ENCODE measurements at regions not wholly inside any gene's neighbourhood (a gene's known extent, or its start where the extent isn't known, plus 50 kb on each side); places are given as distances from the start of the nearest gene placed in this dataset.

DNA sequence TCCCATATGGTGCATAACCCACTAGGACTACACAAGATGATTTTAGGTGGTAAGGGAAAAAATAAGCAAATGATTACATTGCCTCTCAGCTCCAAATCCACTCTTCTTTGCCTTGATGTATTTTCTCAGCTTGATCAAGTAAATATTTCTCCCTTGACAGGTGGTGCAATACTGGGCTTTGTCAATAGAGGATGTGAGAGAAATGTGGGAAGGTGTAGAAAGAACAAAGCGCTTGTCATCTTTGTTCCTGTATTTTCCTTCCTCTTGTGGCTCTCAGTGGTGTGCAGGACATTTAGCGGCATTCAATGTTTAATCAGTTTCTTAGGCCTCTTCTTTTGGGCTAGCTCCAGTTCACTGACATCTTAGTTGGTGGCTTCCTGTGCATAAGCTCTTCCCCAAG is 1165.8 kb upstream of the GOT2 start (continued):
- TF ChIP-seq SMAD5 (IDR thresholded peaks at IDR 0.05; ENCODE audit: low read depth): no peak
- no peak for TF ChIP-seq BMI1 (IDR thresholded peaks at IDR 0.05; ENCODE audit: borderline replicate concordance)
- TF ChIP-seq, protein P1, sequence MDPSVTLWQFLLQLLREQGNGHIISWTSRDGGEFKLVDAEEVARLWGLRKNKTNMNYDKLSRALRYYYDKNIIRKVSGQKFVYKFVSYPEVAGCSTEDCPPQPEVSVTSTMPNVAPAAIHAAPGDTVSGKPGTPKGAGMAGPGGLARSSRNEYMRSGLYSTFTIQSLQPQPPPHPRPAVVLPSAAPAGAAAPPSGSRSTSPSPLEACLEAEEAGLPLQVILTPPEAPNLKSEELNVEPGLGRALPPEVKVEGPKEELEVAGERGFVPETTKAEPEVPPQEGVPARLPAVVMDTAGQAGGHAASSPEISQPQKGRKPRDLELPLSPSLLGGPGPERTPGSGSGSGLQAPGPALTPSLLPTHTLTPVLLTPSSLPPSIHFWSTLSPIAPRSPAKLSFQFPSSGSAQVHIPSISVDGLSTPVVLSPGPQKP (IDR thresholded peaks at IDR 0.05; ENCODE audit: low read depth, low read length): no peak
- TF ChIP-seq POLR2AphosphoS5 (IDR thresholded peaks at IDR 0.05; ENCODE audit: low read length): no peak
- no peak for TF ChIP-seq NR2F1 (conservative IDR thresholded peaks at IDR 0.05)

DNA sequence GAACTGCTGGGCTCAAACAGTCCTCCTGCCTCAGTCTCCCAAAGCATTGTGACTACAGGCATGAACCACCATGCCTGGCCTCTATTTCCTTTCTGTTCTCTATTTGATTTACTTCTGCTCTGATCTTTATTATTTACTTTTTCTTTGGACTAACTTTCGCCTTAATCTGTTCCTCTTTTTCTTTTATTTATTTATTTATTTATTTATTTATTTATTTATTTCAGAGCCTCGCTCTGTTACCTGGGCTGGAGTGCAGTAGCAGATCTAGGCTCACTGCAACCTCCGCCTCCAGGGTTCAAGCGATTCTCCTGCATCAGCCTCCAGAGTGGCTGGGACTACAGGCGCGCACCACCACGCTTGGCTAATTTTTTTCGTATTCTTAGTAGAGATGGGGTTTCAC is 1158.3 kb upstream of the GOT2 start:
- H3K79me2 ChIP-seq (ENCODE audit: control insufficient read depth, insufficient read depth, low read length): no peaks in the 10 kb centered on the region
- no peaks in the 10 kb centered on the region for H4K20me1 ChIP-seq (ENCODE audit: control insufficient read depth, insufficient read depth)
- H3K4me1 ChIP-seq (ENCODE audit: control insufficient read depth, insufficient read depth, low read length): no peaks in the 10 kb centered on the region
- H3K27me3 ChIP-seq (replicated peaks in 1 of 2; ENCODE audit: control insufficient read depth in 2 of 2, insufficient read depth in 2 of 2, low read length in 1 of 2): no peaks in the 10 kb centered on the region
- ChIA-PET RAD21 (ENCODE audit: unreplicated experiment) (no interaction called here), CTCF (no interaction called here), SMC1A (ENCODE audit: uncharacterized antibody, unreplicated experiment) (no interaction called here), POLR2A (no interaction called here)
- ATAC-seq: no peak
- no peak overlapping the region for H3K27ac ChIP-seq (ENCODE audit: control insufficient read depth, insufficient read depth)
- H3K9me3 ChIP-seq (replicated peaks; ENCODE audit: control insufficient read depth, insufficient read depth, low read length): no peaks in the 10 kb centered on the region
- H3K36me3 ChIP-seq (ENCODE audit: control insufficient read depth in 2 of 2, insufficient read depth in 2 of 2, low read length in 1 of 2): no peaks in the 10 kb centered on the region
- H3K4me3 ChIP-seq: no peak overlapping the region
- no peak overlapping the region for H3K9ac ChIP-seq (ENCODE audit: control insufficient read depth, insufficient read depth, low read length)
- DNase-seq (ENCODE audit: low read depth, low spot score): no peak
- no peak overlapping the region for H3K4me2 ChIP-seq (ENCODE audit: control insufficient read depth, insufficient read depth)
- no peak overlapping the region for H2AFZ ChIP-seq (ENCODE audit: control insufficient read depth, low read depth, low read length)
- in situ Hi-C loops (cut with MboI) (no loop called here), intact Hi-C loops (cut with micrococcal nuclease; ENCODE audit: unreplicated experiment) (no loop called here)
- 76% methylated on average over 8 of the region's 8 CpGs for WGBS (ENCODE audit: insufficient coverage, insufficient replicate concordance, low lambda C conversion rate, missing lambda C conversion rate)
- no TSS peak for BruUV-seq (replicated peaks)
- no peak for FAIRE-seq
- no peak for TF ChIP-seq POLR2AphosphoS5 (IDR thresholded peaks at IDR 0.05; ENCODE audit: low read length)
- TF ChIP-seq, protein P2, sequence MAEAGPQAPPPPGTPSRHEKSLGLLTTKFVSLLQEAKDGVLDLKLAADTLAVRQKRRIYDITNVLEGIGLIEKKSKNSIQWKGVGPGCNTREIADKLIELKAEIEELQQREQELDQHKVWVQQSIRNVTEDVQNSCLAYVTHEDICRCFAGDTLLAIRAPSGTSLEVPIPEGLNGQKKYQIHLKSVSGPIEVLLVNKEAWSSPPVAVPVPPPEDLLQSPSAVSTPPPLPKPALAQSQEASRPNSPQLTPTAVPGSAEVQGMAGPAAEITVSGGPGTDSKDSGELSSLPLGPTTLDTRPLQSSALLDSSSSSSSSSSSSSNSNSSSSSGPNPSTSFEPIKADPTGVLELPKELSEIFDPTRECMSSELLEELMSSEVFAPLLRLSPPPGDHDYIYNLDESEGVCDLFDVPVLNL (IDR thresholded peaks at IDR 0.05; ENCODE audit: low read depth, low read length): no peak
- no peak for TF ChIP-seq HDAC6 (IDR thresholded peaks at IDR 0.05; ENCODE audit: unreplicated experiment)
- TF ChIP-seq, protein P3, sequence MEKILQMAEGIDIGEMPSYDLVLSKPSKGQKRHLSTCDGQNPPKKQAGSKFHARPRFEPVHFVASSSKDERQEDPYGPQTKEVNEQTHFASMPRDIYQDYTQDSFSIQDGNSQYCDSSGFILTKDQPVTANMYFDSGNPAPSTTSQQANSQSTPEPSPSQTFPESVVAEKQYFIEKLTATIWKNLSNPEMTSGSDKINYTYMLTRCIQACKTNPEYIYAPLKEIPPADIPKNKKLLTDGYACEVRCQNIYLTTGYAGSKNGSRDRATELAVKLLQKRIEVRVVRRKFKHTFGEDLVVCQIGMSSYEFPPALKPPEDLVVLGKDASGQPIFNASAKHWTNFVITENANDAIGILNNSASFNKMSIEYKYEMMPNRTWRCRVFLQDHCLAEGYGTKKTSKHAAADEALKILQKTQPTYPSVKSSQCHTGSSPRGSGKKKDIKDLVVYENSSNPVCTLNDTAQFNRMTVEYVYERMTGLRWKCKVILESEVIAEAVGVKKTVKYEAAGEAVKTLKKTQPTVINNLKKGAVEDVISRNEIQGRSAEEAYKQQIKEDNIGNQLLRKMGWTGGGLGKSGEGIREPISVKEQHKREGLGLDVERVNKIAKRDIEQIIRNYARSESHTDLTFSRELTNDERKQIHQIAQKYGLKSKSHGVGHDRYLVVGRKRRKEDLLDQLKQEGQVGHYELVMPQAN (conservative IDR thresholded peaks at IDR 0.05): no peak
- TF ChIP-seq NR2F1 (conservative IDR thresholded peaks at IDR 0.05): no peak
- no peak for TF ChIP-seq BRCA1 (IDR thresholded peaks at IDR 0.05; ENCODE audit: low read depth, low read length)
- TF ChIP-seq, protein P4, sequence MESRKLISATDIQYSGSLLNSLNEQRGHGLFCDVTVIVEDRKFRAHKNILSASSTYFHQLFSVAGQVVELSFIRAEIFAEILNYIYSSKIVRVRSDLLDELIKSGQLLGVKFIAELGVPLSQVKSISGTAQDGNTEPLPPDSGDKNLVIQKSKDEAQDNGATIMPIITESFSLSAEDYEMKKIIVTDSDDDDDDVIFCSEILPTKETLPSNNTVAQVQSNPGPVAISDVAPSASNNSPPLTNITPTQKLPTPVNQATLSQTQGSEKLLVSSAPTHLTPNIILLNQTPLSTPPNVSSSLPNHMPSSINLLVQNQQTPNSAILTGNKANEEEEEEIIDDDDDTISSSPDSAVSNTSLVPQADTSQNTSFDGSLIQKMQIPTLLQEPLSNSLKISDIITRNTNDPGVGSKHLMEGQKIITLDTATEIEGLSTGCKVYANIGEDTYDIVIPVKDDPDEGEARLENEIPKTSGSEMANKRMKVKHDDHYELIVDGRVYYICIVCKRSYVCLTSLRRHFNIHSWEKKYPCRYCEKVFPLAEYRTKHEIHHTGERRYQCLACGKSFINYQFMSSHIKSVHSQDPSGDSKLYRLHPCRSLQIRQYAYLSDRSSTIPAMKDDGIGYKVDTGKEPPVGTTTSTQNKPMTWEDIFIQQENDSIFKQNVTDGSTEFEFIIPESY (IDR thresholded peaks at IDR 0.05): no peak
- TF ChIP-seq, protein P5, sequence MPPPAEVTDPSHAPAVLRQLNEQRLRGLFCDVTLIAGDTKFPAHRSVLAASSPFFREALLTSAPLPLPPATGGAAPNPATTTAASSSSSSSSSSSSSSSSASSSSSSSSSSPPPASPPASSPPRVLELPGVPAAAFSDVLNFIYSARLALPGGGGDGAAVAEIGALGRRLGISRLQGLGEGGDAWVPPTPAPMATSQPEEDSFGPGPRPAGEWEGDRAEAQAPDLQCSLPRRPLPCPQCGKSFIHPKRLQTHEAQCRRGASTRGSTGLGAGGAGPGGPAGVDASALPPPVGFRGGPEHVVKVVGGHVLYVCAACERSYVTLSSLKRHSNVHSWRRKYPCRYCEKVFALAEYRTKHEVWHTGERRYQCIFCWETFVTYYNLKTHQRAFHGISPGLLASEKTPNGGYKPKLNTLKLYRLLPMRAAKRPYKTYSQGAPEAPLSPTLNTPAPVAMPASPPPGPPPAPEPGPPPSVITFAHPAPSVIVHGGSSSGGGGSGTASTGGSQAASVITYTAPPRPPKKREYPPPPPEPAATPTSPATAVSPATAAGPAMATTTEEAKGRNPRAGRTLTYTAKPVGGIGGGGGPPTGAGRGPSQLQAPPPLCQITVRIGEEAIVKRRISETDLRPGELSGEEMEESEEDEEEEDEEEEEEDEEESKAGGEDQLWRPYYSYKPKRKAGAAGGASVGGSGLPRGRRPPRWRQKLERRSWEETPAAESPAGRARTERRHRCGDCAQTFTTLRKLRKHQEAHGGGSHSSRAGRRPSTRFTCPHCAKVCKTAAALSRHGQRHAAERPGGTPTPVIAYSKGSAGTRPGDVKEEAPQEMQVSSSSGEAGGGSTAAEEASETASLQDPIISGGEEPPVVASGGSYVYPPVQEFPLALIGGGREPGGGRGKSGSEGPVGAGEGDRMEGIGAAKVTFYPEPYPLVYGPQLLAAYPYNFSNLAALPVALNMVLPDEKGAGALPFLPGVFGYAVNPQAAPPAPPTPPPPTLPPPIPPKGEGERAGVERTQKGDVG (CRISPR knock-in tag; IDR thresholded peaks at IDR 0.05): no peak
- no peak for TF ChIP-seq PML (IDR thresholded peaks at IDR 0.05; ENCODE audit: low read length)
- no peak for TF ChIP-seq NRF1 (conservative IDR thresholded peaks at IDR 0.05; ENCODE audit: low read depth, low read length)
- TF ChIP-seq RFX5 (IDR thresholded peaks at IDR 0.05; ENCODE audit: low read depth, low read length): no peak
- TF ChIP-seq YBX1 (IDR thresholded peaks at IDR 0.05): no peak
- TF ChIP-seq MXI1 (IDR thresholded peaks at IDR 0.05; ENCODE audit: low read depth, low read length): no peak
